ENCODE measurements at regions not wholly inside any gene's neighbourhood (a gene's known extent, or its start where the extent isn't known, plus 50 kb on each side); places are given as distances from the start of the nearest gene placed in this dataset.

DNA sequence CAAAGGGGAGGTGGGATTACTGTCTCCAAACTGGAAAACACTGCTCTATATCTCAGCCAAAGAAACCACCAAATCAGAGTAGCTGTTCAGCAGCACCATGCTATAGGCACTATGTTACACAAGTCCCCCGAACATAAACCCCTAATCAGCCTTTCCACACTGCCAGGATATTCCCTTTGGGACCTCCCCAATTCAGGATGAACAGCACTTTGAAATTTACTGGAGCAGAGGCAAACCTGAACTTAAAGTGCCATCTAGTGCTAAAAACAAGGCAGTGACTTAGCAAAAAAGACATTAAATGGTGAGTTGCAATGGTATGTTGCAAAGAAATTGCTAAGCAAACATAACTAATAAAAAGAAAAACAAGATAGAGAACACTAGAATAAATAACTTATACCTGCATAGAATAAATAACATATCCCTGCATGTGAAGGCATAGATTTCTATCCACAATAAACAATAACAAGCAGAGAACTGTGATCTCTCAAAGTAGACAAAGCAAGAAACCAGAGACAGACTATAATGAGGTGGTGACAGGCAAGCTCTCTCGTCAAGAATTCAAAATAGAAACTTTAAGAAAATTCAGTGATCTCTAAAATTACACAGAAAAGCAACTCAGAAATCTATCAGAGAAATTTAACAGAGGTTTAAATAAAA, 584.4 kb upstream of the ACO1 start:
- Histone ChIP-seq H2AK5ac (ENCODE audit: low read depth, low read length) (no peak overlapping the region), H3K9ac (ENCODE audit: low read depth, low read length) (no peak overlapping the region), H2BK120ac (ENCODE audit: low read depth, low read length) (no peak overlapping the region), H3K23ac (ENCODE audit: low read depth, low read length) (no peak overlapping the region), H4K8ac (ENCODE audit: low read depth in 2 of 2, low read length in 2 of 2) (no peak overlapping the region), H2AK9ac (replicated peaks; ENCODE audit: low read depth, low read length, poor library complexity) (no peak overlapping the region), H2AFZ (replicated peaks; ENCODE audit: low read length, poor library complexity) (no peak overlapping the region), H3K27ac (ENCODE audit: insufficient read depth, low read length) (no peak overlapping the region), H4K91ac (ENCODE audit: insufficient read depth, low read depth, low read length) (no peak overlapping the region), H3K14ac (replicated peaks; ENCODE audit: low read depth, low read length) (no peak overlapping the region), H4K5ac (ENCODE audit: low read depth, low read length) (no peak overlapping the region), H2BK5ac (ENCODE audit: low read depth, low read length, poor library complexity, severe bottlenecking) (no peak overlapping the region), H3K4me1 (ENCODE audit: control insufficient read depth, insufficient read depth, low read length) (no peaks in the 10 kb centered on the region), H3K4ac (ENCODE audit: low read depth, low read length) (no peak overlapping the region), H3K56ac (ENCODE audit: extremely low read depth, insufficient read depth, low read length) (no peak overlapping the region), H2BK20ac (ENCODE audit: low read depth, low read length) (no peak overlapping the region), H2BK15ac (ENCODE audit: low read depth, low read length) (no peak overlapping the region), H3K9me1 (ENCODE audit: insufficient read depth, low read length) (no peaks in the 10 kb centered on the region), H3K36me3 (ENCODE audit: control insufficient read depth, insufficient read depth, low read length) (no peaks in the 10 kb centered on the region), H3K18ac (ENCODE audit: low read depth, low read length) (no peak overlapping the region), H3K4me3 (ENCODE audit: insufficient read depth, low read depth, low read length) (no peak overlapping the region), H4K20me1 (ENCODE audit: insufficient read depth, low read length) (no peaks in the 10 kb centered on the region), H3K27me3 (ENCODE audit: control insufficient read depth, insufficient read depth, low read length) (no peaks in the 10 kb centered on the region), H3K79me1 (ENCODE audit: low read depth in 1 of 2, low read length in 2 of 2) (no peaks in the 10 kb centered on the region), H3K4me2 (ENCODE audit: low read depth, low read length) (no peak overlapping the region), H3K9me3 (ENCODE audit: control insufficient read depth, insufficient read depth, low read length) (no peaks in the 10 kb centered on the region; the same call in 1 of the 2 replicates)
- ChIA-PET POLR2A (ENCODE audit: unreplicated experiment) (no interaction called here), CTCF (no interaction called here)
- TF ChIP-seq NFE2L2 (IDR thresholded peaks at IDR 0.05; ENCODE audit: low read depth, low read length) (peak; percentile 21; the same call in 1 of the 2 replicates), SMC3 (IDR thresholded peaks at IDR 0.05; ENCODE audit: low read depth, low read length) (peak; percentile 31; the same call in 1 of the 2 replicates), MAFK (IDR thresholded peaks at IDR 0.05; ENCODE audit: low read depth, low read length) (no peak), RAD21 (IDR thresholded peaks at IDR 0.05; ENCODE audit: low read length) (peak; percentile 66)
- TF ChIP-seq, protein P1, sequence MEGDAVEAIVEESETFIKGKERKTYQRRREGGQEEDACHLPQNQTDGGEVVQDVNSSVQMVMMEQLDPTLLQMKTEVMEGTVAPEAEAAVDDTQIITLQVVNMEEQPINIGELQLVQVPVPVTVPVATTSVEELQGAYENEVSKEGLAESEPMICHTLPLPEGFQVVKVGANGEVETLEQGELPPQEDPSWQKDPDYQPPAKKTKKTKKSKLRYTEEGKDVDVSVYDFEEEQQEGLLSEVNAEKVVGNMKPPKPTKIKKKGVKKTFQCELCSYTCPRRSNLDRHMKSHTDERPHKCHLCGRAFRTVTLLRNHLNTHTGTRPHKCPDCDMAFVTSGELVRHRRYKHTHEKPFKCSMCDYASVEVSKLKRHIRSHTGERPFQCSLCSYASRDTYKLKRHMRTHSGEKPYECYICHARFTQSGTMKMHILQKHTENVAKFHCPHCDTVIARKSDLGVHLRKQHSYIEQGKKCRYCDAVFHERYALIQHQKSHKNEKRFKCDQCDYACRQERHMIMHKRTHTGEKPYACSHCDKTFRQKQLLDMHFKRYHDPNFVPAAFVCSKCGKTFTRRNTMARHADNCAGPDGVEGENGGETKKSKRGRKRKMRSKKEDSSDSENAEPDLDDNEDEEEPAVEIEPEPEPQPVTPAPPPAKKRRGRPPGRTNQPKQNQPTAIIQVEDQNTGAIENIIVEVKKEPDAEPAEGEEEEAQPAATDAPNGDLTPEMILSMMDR (conservative IDR thresholded peaks at IDR 0.05; ENCODE audit: low read depth, low read length): peak; percentile 43
- TF ChIP-seq, protein P2, sequence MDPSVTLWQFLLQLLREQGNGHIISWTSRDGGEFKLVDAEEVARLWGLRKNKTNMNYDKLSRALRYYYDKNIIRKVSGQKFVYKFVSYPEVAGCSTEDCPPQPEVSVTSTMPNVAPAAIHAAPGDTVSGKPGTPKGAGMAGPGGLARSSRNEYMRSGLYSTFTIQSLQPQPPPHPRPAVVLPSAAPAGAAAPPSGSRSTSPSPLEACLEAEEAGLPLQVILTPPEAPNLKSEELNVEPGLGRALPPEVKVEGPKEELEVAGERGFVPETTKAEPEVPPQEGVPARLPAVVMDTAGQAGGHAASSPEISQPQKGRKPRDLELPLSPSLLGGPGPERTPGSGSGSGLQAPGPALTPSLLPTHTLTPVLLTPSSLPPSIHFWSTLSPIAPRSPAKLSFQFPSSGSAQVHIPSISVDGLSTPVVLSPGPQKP (IDR thresholded peaks at IDR 0.05; ENCODE audit: borderline replicate concordance, low read depth, low read length): no peak
- in situ Hi-C loops (cut with MboI; ENCODE audit: low sequenced_read_pairs) (no loop called here), intact Hi-C loops (cut with micrococcal nuclease) (loop anchor here (2.0 kb wide), 1 partner anchor 679 kb away; no protein-coding TSS in a partner anchor), dilution Hi-C loops (cut with HindIII; ENCODE audit: low sequenced_read_pairs, unreplicated experiment) (no loop called here)
- WGBS, 2 experiments (ENCODE audit: extremely low coverage in 2 of 2, insufficient read length in 1 of 2): no CpG with 5 or more reads among the region's 2 CpGs
- BruUV-seq (replicated peaks): no TSS peak
- ATAC-seq (ENCODE audit: low read depth) (no peak), DNase-seq (no peak)
